ENCODE measurements at regions not wholly inside any gene's neighbourhood (a gene's known extent, or its start where the extent isn't known, plus 50 kb on each side); places are given as distances from the start of the nearest gene placed in this dataset.

DNA sequence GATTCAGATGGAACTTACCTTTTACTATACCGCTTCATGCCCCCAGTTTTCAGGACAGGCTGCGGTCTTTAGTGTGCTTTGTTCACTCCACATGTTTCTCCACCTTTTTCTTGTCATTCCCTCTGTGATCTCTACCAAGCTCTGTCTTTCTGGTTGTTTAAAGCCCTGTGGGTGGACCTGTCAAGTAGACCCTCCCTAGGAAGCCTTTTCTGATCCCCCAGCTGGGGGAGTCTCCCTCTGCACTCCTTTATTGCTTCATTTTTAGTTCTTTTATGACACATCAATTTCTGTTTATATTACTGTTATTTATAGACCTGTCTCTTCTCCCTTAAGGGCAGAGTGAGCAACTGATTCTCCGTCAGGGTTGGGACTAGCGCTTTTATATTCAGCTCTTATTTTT lies 150.2 kb downstream of the C4orf33 start:
- TF ChIP-seq ZBTB17 (tag by site-specific recombination; IDR thresholded peaks at IDR 0.05): no peak
- TF ChIP-seq ZNF10 (tag by site-specific recombination; IDR thresholded peaks at IDR 0.05): no peak
- TF ChIP-seq, protein P1, sequence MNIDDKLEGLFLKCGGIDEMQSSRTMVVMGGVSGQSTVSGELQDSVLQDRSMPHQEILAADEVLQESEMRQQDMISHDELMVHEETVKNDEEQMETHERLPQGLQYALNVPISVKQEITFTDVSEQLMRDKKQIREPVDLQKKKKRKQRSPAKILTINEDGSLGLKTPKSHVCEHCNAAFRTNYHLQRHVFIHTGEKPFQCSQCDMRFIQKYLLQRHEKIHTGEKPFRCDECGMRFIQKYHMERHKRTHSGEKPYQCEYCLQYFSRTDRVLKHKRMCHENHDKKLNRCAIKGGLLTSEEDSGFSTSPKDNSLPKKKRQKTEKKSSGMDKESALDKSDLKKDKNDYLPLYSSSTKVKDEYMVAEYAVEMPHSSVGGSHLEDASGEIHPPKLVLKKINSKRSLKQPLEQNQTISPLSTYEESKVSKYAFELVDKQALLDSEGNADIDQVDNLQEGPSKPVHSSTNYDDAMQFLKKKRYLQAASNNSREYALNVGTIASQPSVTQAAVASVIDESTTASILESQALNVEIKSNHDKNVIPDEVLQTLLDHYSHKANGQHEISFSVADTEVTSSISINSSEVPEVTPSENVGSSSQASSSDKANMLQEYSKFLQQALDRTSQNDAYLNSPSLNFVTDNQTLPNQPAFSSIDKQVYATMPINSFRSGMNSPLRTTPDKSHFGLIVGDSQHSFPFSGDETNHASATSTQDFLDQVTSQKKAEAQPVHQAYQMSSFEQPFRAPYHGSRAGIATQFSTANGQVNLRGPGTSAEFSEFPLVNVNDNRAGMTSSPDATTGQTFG (tag by site-specific recombination; IDR thresholded peaks at IDR 0.05; ENCODE audit: borderline replicate concordance): no peak
- TF ChIP-seq ZNF530 (tag by site-specific recombination; IDR thresholded peaks at IDR 0.05; ENCODE audit: low read depth): no peak
- TF ChIP-seq, protein P2, sequence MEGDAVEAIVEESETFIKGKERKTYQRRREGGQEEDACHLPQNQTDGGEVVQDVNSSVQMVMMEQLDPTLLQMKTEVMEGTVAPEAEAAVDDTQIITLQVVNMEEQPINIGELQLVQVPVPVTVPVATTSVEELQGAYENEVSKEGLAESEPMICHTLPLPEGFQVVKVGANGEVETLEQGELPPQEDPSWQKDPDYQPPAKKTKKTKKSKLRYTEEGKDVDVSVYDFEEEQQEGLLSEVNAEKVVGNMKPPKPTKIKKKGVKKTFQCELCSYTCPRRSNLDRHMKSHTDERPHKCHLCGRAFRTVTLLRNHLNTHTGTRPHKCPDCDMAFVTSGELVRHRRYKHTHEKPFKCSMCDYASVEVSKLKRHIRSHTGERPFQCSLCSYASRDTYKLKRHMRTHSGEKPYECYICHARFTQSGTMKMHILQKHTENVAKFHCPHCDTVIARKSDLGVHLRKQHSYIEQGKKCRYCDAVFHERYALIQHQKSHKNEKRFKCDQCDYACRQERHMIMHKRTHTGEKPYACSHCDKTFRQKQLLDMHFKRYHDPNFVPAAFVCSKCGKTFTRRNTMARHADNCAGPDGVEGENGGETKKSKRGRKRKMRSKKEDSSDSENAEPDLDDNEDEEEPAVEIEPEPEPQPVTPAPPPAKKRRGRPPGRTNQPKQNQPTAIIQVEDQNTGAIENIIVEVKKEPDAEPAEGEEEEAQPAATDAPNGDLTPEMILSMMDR (tag by site-specific recombination; IDR thresholded peaks at IDR 0.05): no peak
- TF ChIP-seq, protein P3, sequence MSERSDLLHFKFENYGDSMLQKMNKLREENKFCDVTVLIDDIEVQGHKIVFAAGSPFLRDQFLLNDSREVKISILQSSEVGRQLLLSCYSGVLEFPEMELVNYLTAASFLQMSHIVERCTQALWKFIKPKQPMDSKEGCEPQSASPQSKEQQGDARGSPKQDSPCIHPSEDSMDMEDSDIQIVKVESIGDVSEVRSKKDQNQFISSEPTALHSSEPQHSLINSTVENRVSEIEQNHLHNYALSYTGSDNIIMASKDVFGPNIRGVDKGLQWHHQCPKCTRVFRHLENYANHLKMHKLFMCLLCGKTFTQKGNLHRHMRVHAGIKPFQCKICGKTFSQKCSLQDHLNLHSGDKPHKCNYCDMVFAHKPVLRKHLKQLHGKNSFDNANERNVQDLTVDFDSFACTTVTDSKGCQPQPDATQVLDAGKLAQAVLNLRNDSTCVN (tag by site-specific recombination; optimal IDR thresholded peaks at IDR 0.05): no peak
- no peak for TF ChIP-seq ZNF133 (tag by site-specific recombination; IDR thresholded peaks at IDR 0.05)
- TF ChIP-seq SP2 (tag by site-specific recombination; IDR thresholded peaks at IDR 0.05): no peak
- no peak for TF ChIP-seq ZNF416 (tag by site-specific recombination; IDR thresholded peaks at IDR 0.05)

Data from HEK293 (cell line).